ENCODE measurements at regions not wholly inside any gene's neighbourhood (a gene's known extent, or its start where the extent isn't known, plus 50 kb on each side); places are given as distances from the start of the nearest gene placed in this dataset.

- Histone ChIP-seq H3K4me3 (ENCODE audit: low read depth, low read length, poor library complexity, severe bottlenecking) (no peak overlapping the region), H3K27ac (ENCODE audit: low read depth, low read length, poor library complexity, severe bottlenecking) (no peak overlapping the region), H3K79me2 (ENCODE audit: insufficient read depth, low read depth, low read length) (no peaks in the 10 kb centered on the region), H3K4me1 (ENCODE audit: insufficient read depth, low read length, poor library complexity, severe bottlenecking) (no peaks in the 10 kb centered on the region), H3K36me3 (ENCODE audit: insufficient read depth, low read length) (no peaks in the 10 kb centered on the region), H3K9me2 (ENCODE audit: insufficient read depth, low read length) (no peaks in the 10 kb centered on the region), H2AFZ (ENCODE audit: low read length) (no peak overlapping the region), H4K20me1 (ENCODE audit: insufficient read depth, low read length) (no peaks in the 10 kb centered on the region), H3K9me3 (ENCODE audit: low read length) (no peaks in the 10 kb centered on the region), H3K4me2 (ENCODE audit: low read length) (no peak overlapping the region)
- BruUV-seq (replicated peaks), result no TSS peak
- ChIA-PET CTCF (ENCODE audit: unreplicated experiment) (no interaction called here), POLR2A (no interaction called here)
- intact Hi-C loops (cut with micrococcal nuclease; ENCODE audit: unreplicated experiment), result no loop called here
- no peak for DNase-seq (ENCODE audit: low spot score)
- TF ChIP-seq CTCF (conservative IDR thresholded peaks at IDR 0.05; ENCODE audit: low read length) (no peak), EZH2phosphoT487 (IDR thresholded peaks at IDR 0.05; ENCODE audit: borderline replicate concordance, low read depth, low read length) (no peak)
Observed at GRCh38 chr1:190665045-190665444, 187.4 kb upstream of the BRINP3 start.

GRCh38 chr1:190667914-190668313 lies 190.2 kb upstream of the BRINP3 start:
- H3K36me3 ChIP-seq (ENCODE audit: insufficient read depth, low read length), result no peaks in the 10 kb centered on the region
- ChIA-PET POLR2A (no interaction called here), CTCF (ENCODE audit: unreplicated experiment) (no interaction called here)
- no peaks in the 10 kb centered on the region for H3K79me2 ChIP-seq (ENCODE audit: insufficient read depth, low read depth, low read length)
- no peaks in the 10 kb centered on the region for H3K9me3 ChIP-seq (ENCODE audit: low read length)
- no peaks in the 10 kb centered on the region for H4K20me1 ChIP-seq (ENCODE audit: insufficient read depth, low read length)
- BruUV-seq (replicated peaks), result no TSS peak
- H3K4me3 ChIP-seq (ENCODE audit: low read depth, low read length, poor library complexity, severe bottlenecking), result no peak overlapping the region
- DNase-seq (ENCODE audit: low spot score), result no peak
- H3K27ac ChIP-seq (ENCODE audit: low read depth, low read length, poor library complexity, severe bottlenecking), result no peak overlapping the region
- no peak overlapping the region for H3K4me2 ChIP-seq (ENCODE audit: low read length)
- TF ChIP-seq CTCF (conservative IDR thresholded peaks at IDR 0.05; ENCODE audit: low read length) (no peak), EZH2phosphoT487 (IDR thresholded peaks at IDR 0.05; ENCODE audit: borderline replicate concordance, low read depth, low read length) (no peak)
- no peaks in the 10 kb centered on the region for H3K4me1 ChIP-seq (ENCODE audit: insufficient read depth, low read length, poor library complexity, severe bottlenecking)
- no peak overlapping the region for H2AFZ ChIP-seq (ENCODE audit: low read length)
- H3K9me2 ChIP-seq (ENCODE audit: insufficient read depth, low read length), result no peaks in the 10 kb centered on the region
- intact Hi-C loops (cut with micrococcal nuclease; ENCODE audit: unreplicated experiment), result no loop called here

- ChIA-PET POLR2A (interaction anchor here (1.0 to 1.2 kb wide), 2 partner anchors 48 to 52 kb away, joined by 3 to 4 read pairs; no protein-coding TSS in a partner anchor), CTCF (ENCODE audit: unreplicated experiment) (no interaction called here)
- Histone ChIP-seq H2AFZ (ENCODE audit: low read length) (no peak overlapping the region), H3K4me1 (ENCODE audit: insufficient read depth, low read length, poor library complexity, severe bottlenecking) (no peaks in the 10 kb centered on the region), H3K4me2 (ENCODE audit: low read length) (no peak overlapping the region), H3K27ac (ENCODE audit: low read depth, low read length, poor library complexity, severe bottlenecking) (no peak overlapping the region), H3K36me3 (ENCODE audit: insufficient read depth, low read length) (no peaks in the 10 kb centered on the region), H3K9me2 (ENCODE audit: insufficient read depth, low read length) (no peaks in the 10 kb centered on the region), H4K20me1 (ENCODE audit: insufficient read depth, low read length) (no peaks in the 10 kb centered on the region), H3K4me3 (ENCODE audit: low read depth, low read length, poor library complexity, severe bottlenecking) (no peak overlapping the region), H3K79me2 (ENCODE audit: insufficient read depth, low read depth, low read length) (no peaks in the 10 kb centered on the region), H3K9me3 (ENCODE audit: low read length) (no peaks in the 10 kb centered on the region)
- TF ChIP-seq CTCF (conservative IDR thresholded peaks at IDR 0.05; ENCODE audit: low read length) (no peak), EZH2phosphoT487 (IDR thresholded peaks at IDR 0.05; ENCODE audit: borderline replicate concordance, low read depth, low read length) (no peak)
- intact Hi-C loops (cut with micrococcal nuclease; ENCODE audit: unreplicated experiment), result no loop called here
- DNase-seq (ENCODE audit: low spot score), result no peak
- BruUV-seq (replicated peaks), result no TSS peak
Observed at GRCh38 chr1:190679044-190679443, 201.4 kb upstream of the BRINP3 start.

Measured in OCI-LY7 (cell line).